ENCODE measurements at regions not wholly inside any gene's neighbourhood (a gene's known extent, or its start where the extent isn't known, plus 50 kb on each side); places are given as distances from the start of the nearest gene placed in this dataset.

DNA sequence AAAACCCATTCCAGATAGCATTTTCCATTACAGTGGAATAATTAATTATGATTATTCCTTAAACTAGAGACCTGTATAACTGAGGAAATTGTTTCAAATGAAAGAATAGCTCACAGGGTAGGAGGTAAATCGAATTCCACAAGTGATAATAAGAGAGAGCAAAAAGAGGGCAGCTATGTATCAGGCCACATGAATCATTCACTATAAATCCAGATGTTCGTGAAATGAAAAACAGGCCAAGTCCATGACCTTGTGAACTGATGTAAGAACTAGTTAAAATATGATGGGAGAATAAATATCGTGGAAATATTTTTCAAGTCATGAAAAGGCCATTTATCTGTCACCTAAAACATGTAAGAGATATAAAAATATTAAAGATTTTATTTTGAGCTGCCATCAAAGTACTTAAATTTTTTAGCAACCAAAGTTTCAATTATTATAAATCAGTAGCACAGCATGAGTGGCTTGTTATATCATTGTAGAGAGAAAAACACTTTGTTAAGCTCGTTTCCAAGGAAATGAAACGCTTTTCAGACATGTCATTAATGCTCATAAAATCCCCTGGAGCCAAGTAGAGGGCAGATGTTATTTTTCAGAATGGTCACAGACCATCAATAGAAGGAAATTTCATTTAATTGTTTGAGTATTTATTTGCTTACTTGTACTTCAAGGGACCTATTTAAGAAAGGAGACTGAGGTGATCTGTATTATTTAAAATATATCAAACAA lies 120.6 kb upstream of the CDKN3 start:
- Histone ChIP-seq H3K14ac (ENCODE audit: insufficient read length) (no peak overlapping the region), H2AK5ac (ENCODE audit: low read depth, low read length) (no peak overlapping the region), H3K9me3 (ENCODE audit: insufficient read depth in 2 of 2, low read depth in 1 of 2, low read length in 1 of 2) (no peaks in the 10 kb centered on the region), H2BK12ac (ENCODE audit: low read depth, low read length) (no peak overlapping the region), H2BK120ac (replicated peaks; ENCODE audit: low read depth, low read length) (no peak overlapping the region), H3K27me3 (replicated peaks in 1 of 4; ENCODE audit: control insufficient read depth in 3 of 4, extremely low read depth in 1 of 4, insufficient read depth in 3 of 4, low read length in 3 of 4) (no peaks in the 10 kb centered on the region), H3K23ac (ENCODE audit: insufficient read length) (no peak overlapping the region), H4K20me1 (replicated peaks in 1 of 2; ENCODE audit: control insufficient read depth in 1 of 2, insufficient read depth in 2 of 2, low read length in 2 of 2) (no peaks in the 10 kb centered on the region), H3K9ac (replicated peaks in 1 of 4; ENCODE audit: extremely low read depth in 1 of 4, low read depth in 3 of 4, low read length in 3 of 4) (no peak overlapping the region), H4K91ac (replicated peaks; ENCODE audit: insufficient read length, low read length) (no peak overlapping the region), H3K4me2 (ENCODE audit: insufficient read depth in 1 of 2, low read depth in 2 of 2, low read length in 2 of 2) (no peak overlapping the region), H3K18ac (ENCODE audit: extremely low read depth, low read length) (no peak overlapping the region), H3K27ac (ENCODE audit: low read depth, low read length) (no peak overlapping the region), H3K4ac (replicated peaks; ENCODE audit: insufficient read length, low read depth, low read length) (no peak overlapping the region), H3K79me2 (ENCODE audit: control insufficient read depth in 1 of 2, insufficient read depth in 2 of 2, low read length in 2 of 2) (no peaks in the 10 kb centered on the region), H2BK20ac (ENCODE audit: low read length) (no peak overlapping the region), H2AFZ (ENCODE audit: low read length) (no peak overlapping the region), H3K4me1 (replicated peaks in 1 of 4; ENCODE audit: control insufficient read depth in 3 of 4, insufficient read depth in 4 of 4, low read length in 3 of 4) (no peaks in the 10 kb centered on the region), H3K56ac (replicated peaks; ENCODE audit: insufficient read length, low read depth, low read length) (no peak overlapping the region), H2BK5ac (ENCODE audit: low read depth, low read length) (no peak overlapping the region), H4K5ac (ENCODE audit: insufficient read length, low read depth, low read length) (no peak overlapping the region), H3K36me3 (ENCODE audit: control insufficient read depth in 2 of 4, insufficient read depth in 4 of 4, low read length in 3 of 4) (no peaks in the 10 kb centered on the region), H2BK15ac (ENCODE audit: low read length) (no peak overlapping the region), H3K23me2 (ENCODE audit: low read depth, low read length) (0 out of 2 replicates have a peak, but pooled peaks cover 4% of the 10 kb centered on the region), H3K79me1 (ENCODE audit: low read depth, low read length) (no peaks in the 10 kb centered on the region), H4K8ac (ENCODE audit: extremely low read depth, insufficient read depth, low read length) (no peak overlapping the region), H3K4me3 (ENCODE audit: extremely low read depth in 1 of 4, insufficient read depth in 2 of 4, low read depth in 3 of 4, low read length in 4 of 4) (no peak overlapping the region)
- ChIA-PET CTCF (ENCODE audit: partially characterized antibody) (no interaction called here), POLR2A (ENCODE audit: partially characterized antibody) (no interaction called here)
- WGBS, 2 experiments (ENCODE audit: extremely low coverage in 1 of 2, insufficient coverage in 1 of 2, insufficient read length in 1 of 2, insufficient replicate concordance in 2 of 2, low coverage in 1 of 2, low lambda C conversion rate in 2 of 2, missing lambda C conversion rate in 1 of 2): 88% methylated on average over 5 of the region's 5 CpGs; no CpG with 5 or more reads in 1 of the 2 experiments
- TF ChIP-seq MAFK (IDR thresholded peaks at IDR 0.05; ENCODE audit: low read depth, low read length): no peak
- TF ChIP-seq, protein P1, sequence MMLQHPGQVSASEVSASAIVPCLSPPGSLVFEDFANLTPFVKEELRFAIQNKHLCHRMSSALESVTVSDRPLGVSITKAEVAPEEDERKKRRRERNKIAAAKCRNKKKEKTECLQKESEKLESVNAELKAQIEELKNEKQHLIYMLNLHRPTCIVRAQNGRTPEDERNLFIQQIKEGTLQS (IDR thresholded peaks at IDR 0.05; ENCODE audit: insufficient read depth, low read depth, low read length): no peak
- no peak for TF ChIP-seq SIX5 (IDR thresholded peaks at IDR 0.05; ENCODE audit: low read depth, low read length)
- no peak for TF ChIP-seq BRCA1 (IDR thresholded peaks at IDR 0.05; ENCODE audit: low read depth, low read length)
- TF ChIP-seq HDAC2 (IDR thresholded peaks at IDR 0.05; ENCODE audit: borderline replicate concordance in 1 of 2, low read depth in 2 of 2, low read length in 2 of 2): no peak
- TF ChIP-seq JUND (IDR thresholded peaks at IDR 0.05; ENCODE audit: low read length): no peak
- TF ChIP-seq SAP30 (IDR thresholded peaks at IDR 0.05; ENCODE audit: insufficient read depth, insufficient replicate concordance, low read length): no peak
- TF ChIP-seq PHF8 (conservative IDR thresholded peaks at IDR 0.05; ENCODE audit: low read depth, low read length): no peak
- TF ChIP-seq YY1 (IDR thresholded peaks at IDR 0.05; ENCODE audit: low read depth, low read length): no peak
- DNase-seq (ENCODE audit: low read depth in 1 of 2, low spot score in 2 of 2) (no peak), FAIRE-seq (no peak)
